ENCODE measurements at regions not wholly inside any gene's neighbourhood (a gene's known extent, or its start where the extent isn't known, plus 50 kb on each side); places are given as distances from the start of the nearest gene placed in this dataset.

DNA sequence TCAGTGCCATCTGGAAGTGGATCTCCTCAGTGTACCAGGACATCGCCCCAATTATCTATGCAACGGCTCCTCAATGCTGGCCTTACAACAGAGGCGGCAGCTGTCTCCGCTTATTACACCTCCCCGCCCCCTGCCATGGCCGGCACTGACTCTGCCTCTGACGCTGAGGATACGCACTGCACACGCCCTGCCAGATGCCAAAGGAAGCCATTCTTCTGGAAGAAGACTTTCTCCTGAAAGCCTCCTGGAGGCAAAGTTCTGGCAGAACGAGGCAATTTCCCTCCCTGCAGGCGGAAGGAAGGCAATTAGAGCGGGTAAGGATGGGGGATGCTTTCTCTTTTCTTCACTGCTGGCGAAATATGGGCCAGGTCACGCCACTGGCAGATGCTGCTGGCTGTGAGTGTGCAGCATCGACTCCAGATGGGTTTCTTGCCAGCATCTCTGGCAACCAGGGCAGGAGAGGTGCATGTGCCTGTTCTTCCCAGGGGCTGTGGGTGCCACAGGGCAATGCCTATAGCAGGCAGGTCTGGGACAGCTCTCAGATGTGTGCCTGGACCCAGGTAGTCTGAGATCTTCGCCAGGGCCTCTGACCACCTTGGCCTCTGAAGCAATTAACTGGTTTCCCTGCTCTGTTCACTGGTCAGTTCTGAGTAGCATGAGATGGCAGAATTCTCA lies 62.2 kb upstream of the MRPS22 start:
- no peak for DNase-seq (ENCODE audit: low spot score)

DNA sequence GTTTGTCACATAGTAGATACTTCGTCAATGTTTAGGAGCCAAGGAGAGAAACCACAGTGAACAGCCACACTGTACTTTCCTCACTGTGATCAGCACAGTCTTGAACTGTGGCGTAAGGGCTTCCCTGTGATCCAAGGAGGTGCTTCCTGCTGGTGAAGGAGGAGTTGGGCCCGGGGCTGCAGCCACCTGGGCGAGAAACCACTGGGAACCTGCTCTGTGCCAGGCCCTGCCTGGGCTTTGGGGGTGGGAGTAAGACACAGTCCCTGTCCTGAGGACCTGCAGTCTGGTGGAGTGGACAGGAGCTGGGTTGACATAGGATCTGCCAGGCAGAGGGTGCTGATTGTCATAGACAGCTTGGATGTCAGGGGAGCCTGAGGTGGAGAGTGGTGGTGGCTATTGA lies 60.5 kb upstream of the MRPS22 start:
- no peak for DNase-seq (ENCODE audit: low spot score)

DNA sequence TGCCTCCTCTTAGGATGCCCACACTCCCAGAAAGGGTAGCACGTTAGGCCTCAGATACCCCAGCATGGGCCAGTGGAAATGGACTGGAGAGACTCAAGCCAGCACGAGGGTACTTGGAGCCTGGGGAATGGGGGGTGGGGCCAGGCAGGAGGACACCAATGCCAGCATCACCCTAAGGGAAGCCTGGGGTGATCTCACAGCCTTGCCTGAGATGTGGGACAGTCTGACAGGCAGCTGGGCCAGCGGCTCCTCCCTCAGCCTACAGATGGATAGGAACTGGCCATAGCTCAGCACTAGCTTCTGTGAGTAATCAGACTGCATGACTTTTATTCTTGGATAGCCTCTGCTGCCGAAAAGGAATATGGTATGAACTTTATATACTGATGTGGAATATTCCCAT lies 59.6 kb upstream of the MRPS22 start:
- no peak for DNase-seq (ENCODE audit: low spot score)

DNA sequence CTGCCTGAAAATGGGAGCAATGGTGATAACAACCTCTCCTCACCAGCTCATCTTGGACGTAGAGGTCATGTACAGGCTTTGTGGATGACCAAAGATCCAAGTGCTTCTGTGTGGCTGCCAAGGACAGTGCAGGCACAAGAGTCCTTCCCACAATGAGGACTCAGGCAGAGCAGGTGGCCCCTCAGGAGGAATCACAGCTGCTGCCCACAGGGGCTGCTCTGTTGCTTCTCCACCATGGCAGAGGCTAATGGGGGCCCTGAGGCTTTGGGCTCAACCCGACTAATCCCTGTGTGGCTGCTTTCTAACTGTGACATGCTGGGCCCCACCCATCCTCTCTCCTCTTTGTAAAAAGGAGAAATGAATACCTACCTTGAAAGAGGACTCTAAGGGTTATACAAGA lies 58.1 kb upstream of the MRPS22 start:
- no peak for DNase-seq (ENCODE audit: low spot score)

DNA sequence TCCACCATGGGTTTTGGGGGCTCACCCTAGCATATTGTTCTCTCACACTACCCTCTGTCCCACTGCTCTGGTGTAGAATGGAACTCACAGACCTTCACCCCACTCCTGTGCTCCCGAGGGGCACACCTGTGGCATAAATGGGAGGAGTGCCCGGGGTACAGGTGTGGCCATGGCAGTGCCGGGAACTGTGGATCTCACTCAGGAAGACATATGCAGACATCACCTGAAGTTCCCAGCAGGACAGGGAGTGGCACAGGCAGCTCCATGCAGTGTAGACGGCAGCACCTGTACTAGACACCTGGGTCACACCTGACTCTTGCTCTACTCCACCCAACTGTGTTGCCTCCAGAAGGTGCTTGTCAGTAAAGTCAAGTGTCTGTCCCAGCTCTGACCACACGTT lies 57.6 kb upstream of the MRPS22 start:
- no peak for DNase-seq (ENCODE audit: low spot score)

DNA sequence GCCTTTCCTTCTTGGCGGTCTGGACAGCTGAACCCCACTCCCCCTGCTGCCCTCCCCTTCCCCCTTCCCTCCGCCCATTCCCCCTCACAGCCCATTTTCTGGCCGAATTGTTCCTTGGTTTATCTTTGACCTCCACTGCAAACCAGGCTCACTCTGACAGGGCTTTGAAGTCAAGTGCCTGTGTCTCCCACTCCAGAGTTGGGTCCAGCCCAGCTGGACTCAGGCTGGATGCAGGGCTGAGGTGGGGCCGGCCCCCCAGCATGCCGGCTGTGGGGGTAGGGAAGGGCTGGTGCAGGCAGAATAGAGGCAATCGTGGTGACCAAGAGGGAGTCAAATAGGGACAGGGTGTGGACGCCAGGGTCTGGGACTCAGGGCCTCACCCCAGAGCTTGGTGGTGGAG lies 57.0 kb upstream of the MRPS22 start:
- no peak for DNase-seq (ENCODE audit: low spot score)

DNA sequence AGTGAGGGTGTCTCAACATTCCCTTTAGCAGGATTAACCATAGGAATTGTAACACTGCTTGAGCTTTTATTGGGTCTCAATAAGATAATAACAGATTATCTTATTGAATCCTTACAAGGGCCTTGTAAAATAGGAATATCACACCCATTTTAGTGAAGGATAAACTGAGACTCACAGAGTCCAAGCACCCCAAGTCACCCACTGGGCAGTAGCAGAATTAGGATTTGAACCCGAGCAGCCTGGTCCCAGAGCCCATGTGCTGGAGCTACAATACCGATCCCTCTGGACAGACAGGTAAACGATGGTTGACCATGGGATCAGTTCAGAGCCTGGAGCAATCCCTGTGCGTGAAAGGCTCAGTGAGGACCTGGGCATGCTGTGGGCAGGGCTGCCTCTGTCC lies 56.3 kb upstream of the MRPS22 start:
- DNase-seq (ENCODE audit: low spot score), result no peak

DNA sequence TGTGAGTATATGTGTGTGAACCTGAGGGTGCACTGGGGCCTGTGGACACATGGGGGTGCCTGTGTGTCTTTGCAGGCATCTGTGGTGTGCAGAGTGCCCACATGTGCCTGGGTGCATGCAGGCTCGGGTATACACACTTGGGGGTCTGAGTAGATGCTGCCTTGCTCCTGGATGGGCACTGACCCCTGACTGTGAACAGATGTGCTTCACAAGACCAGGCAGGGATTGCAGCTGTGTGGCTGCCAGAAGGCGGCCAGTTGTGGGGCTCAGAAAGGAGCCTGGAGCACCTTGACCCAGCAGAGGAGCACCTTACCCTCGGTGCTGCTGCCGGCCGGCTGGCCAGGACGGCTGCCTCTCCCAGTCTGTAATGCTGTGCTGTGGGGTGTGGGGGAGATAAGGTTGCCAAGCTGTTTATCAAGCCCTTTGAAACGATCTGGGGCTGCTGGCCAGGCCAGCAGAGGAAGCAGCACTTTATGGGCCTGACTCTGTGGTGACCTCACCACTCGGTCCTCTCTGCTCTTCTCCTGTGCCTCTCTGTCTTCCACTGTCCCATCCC lies 55.5 kb upstream of the MRPS22 start:
- no peak for DNase-seq (ENCODE audit: low spot score)

DNA sequence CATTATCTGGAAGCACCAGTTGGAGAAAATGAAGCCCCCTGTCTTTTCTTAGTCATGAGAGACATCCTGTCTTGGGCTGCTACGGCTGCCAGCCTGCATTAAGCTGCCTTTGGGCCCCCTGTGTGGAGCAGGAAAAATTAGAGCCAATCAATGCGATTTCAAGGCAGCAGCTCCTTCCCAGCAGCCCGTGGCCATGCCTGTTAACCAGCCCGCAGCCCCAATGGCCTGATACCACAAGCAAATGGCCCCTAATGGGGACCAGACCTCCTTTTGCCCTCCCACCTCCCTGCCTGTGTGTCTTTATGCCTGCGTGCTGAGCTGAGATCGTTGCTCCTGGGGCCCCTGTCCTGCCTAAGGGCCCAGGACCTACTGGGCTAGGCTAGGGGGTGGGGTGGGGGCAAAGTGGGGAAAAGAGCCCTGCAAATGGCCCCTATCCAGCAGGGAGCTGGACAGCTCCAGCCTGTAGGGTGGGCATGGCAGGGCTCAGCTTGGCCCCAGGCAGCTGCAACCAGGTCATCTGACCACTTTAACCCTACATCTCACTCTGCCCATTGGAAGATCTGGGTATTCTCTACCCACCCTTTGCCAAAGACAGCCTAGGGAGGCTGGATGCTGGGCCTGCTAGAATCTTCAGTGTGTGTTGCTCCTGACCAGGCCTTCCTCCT lies 53.8 kb upstream of the MRPS22 start:
- no peak for DNase-seq (ENCODE audit: low spot score)

DNA sequence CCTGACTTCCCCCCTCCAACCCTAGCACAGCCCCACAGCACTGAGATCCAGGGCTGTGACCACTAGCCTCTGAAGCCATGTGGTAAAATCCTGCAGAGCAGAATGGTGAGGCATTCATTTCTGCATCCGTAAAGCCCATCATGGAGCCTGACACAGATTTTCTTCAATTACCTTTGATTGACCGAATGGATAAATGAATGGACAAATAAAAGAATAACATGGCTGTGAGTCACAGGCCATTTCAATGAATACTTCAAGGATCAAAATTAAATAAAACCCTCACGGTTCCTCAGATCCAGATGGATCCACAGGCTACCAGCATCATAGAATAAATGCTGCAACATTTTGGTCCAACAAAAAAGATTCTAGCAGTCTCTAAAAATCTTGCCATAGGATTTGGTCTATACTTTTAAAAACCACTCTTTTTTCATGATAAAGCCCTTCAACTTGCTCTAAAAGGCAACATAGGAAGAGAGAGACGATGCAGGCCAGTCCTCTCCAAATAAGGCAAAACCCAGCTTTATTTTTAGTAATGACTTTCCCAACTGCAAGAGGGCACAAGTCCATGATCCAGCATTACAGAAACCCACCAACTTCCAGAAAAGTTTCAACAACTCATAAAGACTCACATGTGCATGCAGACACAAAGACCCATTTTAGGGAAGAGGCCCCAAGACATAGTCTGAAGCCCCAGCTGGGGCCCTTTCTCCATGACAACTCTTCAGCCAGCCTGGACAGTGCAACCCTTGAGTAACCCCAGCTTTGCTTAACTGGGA lies 52.4 kb upstream of the MRPS22 start:
- DNase-seq (ENCODE audit: low spot score), result no peak

DNA sequence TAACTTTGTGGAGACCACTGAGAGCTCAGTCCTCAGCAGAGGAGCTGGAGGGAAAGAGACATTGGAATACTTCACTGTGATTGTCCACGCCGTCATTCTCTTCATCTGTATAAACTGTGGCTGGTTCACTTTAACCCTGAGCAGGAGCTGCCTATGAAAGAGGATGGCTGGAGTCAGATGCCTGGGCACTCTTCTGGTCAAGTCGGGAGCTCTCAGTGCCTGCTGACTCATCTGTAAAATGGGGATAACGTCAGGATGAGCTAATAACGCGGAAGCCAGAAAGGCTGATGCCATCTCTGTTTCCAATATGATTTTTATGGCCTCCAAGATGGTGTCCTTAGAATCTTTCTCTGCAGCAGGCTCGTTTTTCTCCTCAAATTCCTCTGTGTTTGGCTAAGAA lies 51.6 kb upstream of the MRPS22 start:
- DNase-seq (ENCODE audit: low spot score), result no peak

DNA sequence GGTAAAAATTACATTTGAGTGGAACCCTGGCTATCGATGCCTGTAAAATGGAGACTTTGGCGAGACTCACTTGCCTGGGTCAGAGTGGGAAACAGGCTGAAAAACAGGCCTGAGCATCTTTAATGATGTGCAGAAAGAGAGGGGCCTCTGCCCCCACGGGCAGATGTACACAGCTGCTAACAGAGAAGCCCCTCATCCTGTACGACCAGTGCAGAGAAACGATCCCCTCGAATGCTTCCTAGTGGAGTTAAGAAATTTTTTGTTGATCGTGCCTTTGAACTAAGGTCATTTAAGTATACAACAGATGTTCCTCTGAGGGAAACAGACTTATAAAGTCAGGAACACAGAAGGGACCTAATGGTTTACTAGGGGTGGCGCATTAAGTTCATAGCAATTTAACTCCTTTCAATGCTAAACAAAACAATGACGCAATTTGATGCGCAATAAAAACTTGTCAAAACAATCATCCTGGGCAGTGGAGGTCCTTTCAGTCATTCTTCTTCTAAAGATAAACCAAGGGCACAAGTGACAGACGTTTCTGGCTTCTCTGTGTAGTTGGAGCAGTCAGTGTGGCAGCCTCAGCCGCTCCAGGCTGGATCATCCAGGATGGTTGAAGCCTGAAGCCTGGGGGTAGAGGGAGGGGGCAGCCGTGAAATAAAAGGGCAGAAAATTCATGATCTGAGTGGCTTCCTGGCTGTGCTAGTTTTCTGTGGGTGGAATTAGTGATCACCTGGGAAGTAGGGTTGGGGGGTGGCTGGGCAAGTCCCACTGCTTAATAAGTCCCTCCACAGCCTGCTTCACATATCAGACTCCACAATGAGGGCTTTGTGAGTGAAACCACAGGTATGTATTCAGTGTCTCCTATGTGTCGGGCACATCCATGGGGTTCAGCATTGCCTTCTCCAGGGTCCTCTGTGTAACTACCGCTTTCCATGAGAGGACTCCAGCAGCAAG lies 50.8 kb upstream of the MRPS22 start:
- DNase-seq (ENCODE audit: low spot score), result no peak

DNA sequence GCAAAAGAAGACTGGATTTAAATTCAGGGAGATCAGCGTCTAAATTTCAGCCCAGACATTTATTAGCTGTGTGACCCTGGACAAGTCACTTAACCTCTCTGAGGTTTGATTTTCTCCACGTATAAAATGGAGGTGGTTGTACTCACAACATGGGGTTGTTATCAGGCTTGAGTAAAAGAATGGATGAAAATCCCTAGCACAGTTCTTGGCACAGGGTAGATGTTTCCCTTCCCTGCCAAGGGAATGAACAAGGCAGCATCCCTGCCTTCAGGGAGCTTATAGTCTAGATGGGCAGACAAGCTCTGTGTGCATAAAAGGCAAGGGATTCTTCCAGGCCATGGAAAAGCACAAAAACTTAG lies 50.2 kb upstream of the MRPS22 start:
- no peak for DNase-seq (ENCODE audit: low spot score)
